ENCODE measurements at regions not wholly inside any gene's neighbourhood (a gene's known extent, or its start where the extent isn't known, plus 50 kb on each side); places are given as distances from the start of the nearest gene placed in this dataset.

DNA sequence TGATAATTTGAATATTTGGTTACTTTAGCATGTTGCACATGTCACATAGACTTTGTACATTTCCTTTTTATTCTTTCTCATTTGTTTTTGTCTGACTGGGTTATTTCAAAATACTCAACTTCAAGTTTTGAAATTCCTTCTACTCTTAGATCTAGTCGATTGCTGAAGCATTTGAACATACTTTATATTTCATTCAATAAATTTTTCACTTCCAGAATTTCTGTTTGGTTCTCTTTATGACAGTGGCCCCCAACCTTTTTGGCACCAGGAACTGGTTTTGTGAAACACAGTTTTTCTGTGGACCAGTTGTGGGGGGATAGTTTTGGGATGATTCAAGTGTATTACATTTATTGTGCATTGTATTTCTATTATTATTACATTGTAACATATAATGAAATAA is 119.8 kb downstream of the COX7C start:
- TF ChIP-seq CTCF (IDR thresholded peaks at IDR 0.05) (no peak), EZH2 (IDR thresholded peaks at IDR 0.05) (no peak)
